Ascending aorta (tissue), 2 donors: ENCODE measurements at regions not wholly inside any gene's neighbourhood (a gene's known extent, or its start where the extent isn't known, plus 50 kb on each side); places are given as distances from the start of the nearest gene placed in this dataset.
A peak's percentile ranks its signal among the peaks of the same experiment; 100 is the strongest.

ENCODE experiments used
- DNase-seq, 2 donors: peaks; one replicate each; pipeline ENCODE4 v3.0.0-alpha.2; 2019; ENCODE audit warnings: low spot score in 2 of 2
- H3K27ac ChIP-seq, 2 donors: fragments of 200-600 bp; sonication (generic); one replicate each; pipeline ENCODE4 v1.5.1; 2016 to 2017; ENCODE audit warnings: mild to moderate bottlenecking in 1 of 2
- H3K27me3 ChIP-seq: fragments of 200-600 bp; sonication (generic); one replicate; pipeline ENCODE4 v1.5.1; 2017
- H3K36me3 ChIP-seq, 2 donors: fragments of 200-600 bp; sonication (generic); one replicate each; pipeline ENCODE4 v1.5.1; 2016
- H3K4me1 ChIP-seq, 2 donors: fragments of 200-600 bp; sonication (generic); one replicate each; pipeline ENCODE4 v1.5.1; 2016 to 2017; ENCODE audit warnings: mild to moderate bottlenecking in 1 of 2
- H3K4me3 ChIP-seq, 2 donors: fragments of 200-600 bp; sonication (generic); one replicate each; pipeline ENCODE4 v1.5.1; 2016 to 2017; ENCODE audit warnings: mild to moderate bottlenecking in 1 of 2
- H3K9me3 ChIP-seq, 2 donors: fragments of 200-600 bp; sonication (generic); one replicate each; pipeline ENCODE4 v1.5.1; 2016
- CTCF ChIP-seq, 3 experiments: fragments of 200-600 bp in 2 of 3; fragments of 450-650 bp in 1 of 3; sonication (generic) in 2 of 3; IDR thresholded peaks; one replicate each; pipeline ENCODE4 v1.5.1; 2016 to 2019; ENCODE audit warnings: antibody characterized with exemption in 3 of 3, mild to moderate bottlenecking in 1 of 3, moderate library complexity in 1 of 3
- intact Hi-C: fragments of 100-400 bp; cut with DNase I; formaldehyde crosslinking; loops from one replicate; pipeline ENCODE4 v1.15.1; 2023

DNA sequence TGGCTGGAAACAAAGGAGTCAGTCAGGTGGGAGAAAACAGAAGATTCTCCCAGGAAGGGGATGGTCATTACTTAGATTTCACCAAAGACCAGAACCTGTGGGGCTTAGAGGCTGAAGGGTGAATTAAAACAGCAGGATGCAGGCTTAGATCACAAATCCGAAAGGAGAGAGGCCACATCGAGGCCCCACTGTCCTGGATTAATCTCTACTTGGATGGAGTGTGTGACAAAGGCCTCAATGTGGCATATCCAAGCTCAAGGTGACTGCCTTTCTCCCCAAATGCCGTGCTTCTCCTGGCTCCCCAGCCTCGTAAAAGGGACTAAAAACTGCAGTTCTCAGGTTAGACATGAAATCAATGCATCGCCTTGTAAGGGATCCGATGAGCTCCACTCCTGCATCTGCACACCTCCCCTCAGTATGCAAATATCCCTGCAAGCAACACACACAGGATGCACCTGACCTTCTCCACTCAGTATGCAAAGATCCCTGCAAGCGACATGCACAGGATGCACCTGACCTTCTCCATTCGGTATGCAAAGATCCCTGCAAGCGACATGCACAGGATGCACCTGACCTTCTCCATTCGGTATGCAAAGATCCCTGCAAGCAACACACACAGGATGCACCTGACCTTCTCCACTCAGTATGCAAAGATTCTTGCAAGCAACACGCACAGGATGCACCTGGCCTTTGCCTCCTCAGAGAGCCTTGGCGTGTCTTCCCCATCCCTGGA, 447.4 kb downstream of the BRD1 start:
- H3K36me3 ChIP-seq = no peaks in the 10 kb centered on the region
- peak in 1 of 2 donors; percentile 31 for DNase-seq
- no peak overlapping the region for H3K4me3 ChIP-seq
- no peak for TF ChIP-seq CTCF (IDR thresholded peaks at IDR 0.05)
- H3K4me1 ChIP-seq = no peaks in the 10 kb centered on the region
- no peak overlapping the region for H3K27ac ChIP-seq
- H3K27me3 ChIP-seq = no peaks in the 10 kb centered on the region
- H3K9me3 ChIP-seq = no peaks in the 10 kb centered on the region
- intact Hi-C loops = no loop called here

GRCh38 chr22:49377306-49377705, 450.4 kb downstream of the BRD1 start:
- no peak overlapping the region for H3K4me3 ChIP-seq
- no peak overlapping the region for H3K27ac ChIP-seq
- no peaks in the 10 kb centered on the region for H3K4me1 ChIP-seq
- no peak for DNase-seq
- H3K36me3 ChIP-seq = no peaks in the 10 kb centered on the region
- no peaks in the 10 kb centered on the region for H3K9me3 ChIP-seq
- TF ChIP-seq CTCF (IDR thresholded peaks at IDR 0.05) = no peak
- intact Hi-C loops = no loop called here
- no peaks in the 10 kb centered on the region for H3K27me3 ChIP-seq

GRCh38 chr22:49373801-49374226, 453.9 kb downstream of the BRD1 start:
- no peaks in the 10 kb centered on the region for H3K4me1 ChIP-seq
- DNase-seq = peak in 1 of 2 donors; percentile 50
- H3K27me3 ChIP-seq = no peaks in the 10 kb centered on the region
- no peaks in the 10 kb centered on the region for H3K36me3 ChIP-seq
- no peak for TF ChIP-seq CTCF (IDR thresholded peaks at IDR 0.05)
- no peak overlapping the region for H3K27ac ChIP-seq
- no peaks in the 10 kb centered on the region for H3K9me3 ChIP-seq
- intact Hi-C loops = no loop called here
- no peak overlapping the region for H3K4me3 ChIP-seq

- Histone ChIP-seq H3K4me3 (no peak overlapping the region), H3K27me3 (no peaks in the 10 kb centered on the region), H3K27ac (no peak overlapping the region), H3K4me1 (no peaks in the 10 kb centered on the region), H3K9me3 (no peaks in the 10 kb centered on the region), H3K36me3 (no peaks in the 10 kb centered on the region)
- no peak for DNase-seq
- no peak for TF ChIP-seq CTCF (IDR thresholded peaks at IDR 0.05)
- intact Hi-C loops = no loop called here
Measured at GRCh38 chr22:49373289-49373666, 454.4 kb downstream of the BRD1 start.

DNA sequence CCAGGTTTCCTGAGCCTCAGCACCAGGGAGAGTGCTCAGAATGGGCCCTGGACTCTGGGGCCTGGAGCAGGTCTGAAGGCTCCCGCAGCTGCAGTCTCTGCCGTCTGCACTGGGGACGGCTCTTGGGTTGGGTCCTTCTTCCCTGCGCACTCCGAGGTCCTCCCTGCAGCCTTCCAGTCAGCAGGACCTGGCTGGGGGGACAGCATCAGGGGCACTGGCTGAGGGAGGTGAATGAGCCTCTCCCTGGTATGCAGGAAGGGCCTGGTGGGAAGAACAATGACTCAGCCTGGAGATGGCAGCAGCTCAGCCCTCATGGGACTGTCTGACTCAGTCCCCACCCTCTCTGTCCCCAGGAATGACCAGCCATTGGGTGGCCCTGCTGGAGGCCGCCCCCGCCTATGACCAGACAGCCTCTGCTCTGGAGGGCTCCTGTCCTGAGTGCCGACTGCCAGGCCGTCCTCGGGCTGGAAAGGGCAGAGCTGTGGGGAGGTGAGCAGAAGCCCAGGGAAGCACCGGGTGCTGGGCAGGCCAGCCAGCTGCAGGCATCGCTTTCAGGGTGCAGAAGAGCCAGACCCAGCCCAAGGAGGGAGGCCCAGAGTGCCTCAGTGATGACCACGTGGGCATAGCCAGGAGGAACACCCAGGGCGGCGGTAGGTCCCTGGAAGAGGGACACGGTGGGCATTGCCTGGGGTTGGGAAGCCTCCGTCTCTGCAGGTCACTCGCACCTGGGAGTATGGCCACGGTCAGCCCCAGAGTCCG, 455.0 kb downstream of the BRD1 start:
- intact Hi-C loops = no loop called here
- Histone ChIP-seq H3K9me3 (no peaks in the 10 kb centered on the region), H3K27ac (no peak overlapping the region), H3K4me3 (no peak overlapping the region), H3K4me1 (no peaks in the 10 kb centered on the region), H3K36me3 (no peaks in the 10 kb centered on the region), H3K27me3 (no peaks in the 10 kb centered on the region)
- peak in 1 of 2 donors; percentile 56 for DNase-seq
- TF ChIP-seq CTCF (IDR thresholded peaks at IDR 0.05) = no peak
